ENCODE measurements at regions not wholly inside any gene's neighbourhood (a gene's known extent, or its start where the extent isn't known, plus 50 kb on each side); places are given as distances from the start of the nearest gene placed in this dataset.
"Not testable (repeated sequence)": the region's sequence is repeated elsewhere in the genome, so short reads cannot be mapped to it uniquely, and the experiment has no call there.

- DNase-seq: not testable (repeated sequence)
Observed at GRCh38 chr4:9110700-9111099, 59.5 kb upstream of the FAM90A26 start.

GRCh38 chr4:9103148-9103524 lies 67.1 kb upstream of the FAM90A26 start:
- DNase-seq: not testable (repeated sequence)

GRCh38 chr4:9102471-9103147 lies 67.6 kb upstream of the FAM90A26 start:
- DNase-seq: peak; percentile 58

- DNase-seq: not testable (repeated sequence)
Observed at GRCh38 chr4:9096330-9096729, 73.9 kb upstream of the FAM90A26 start.

GRCh38 chr4:9078796-9079195 lies 91.4 kb upstream of the FAM90A26 start:
- DNase-seq: not testable (repeated sequence)

- DNase-seq: not testable (repeated sequence)
Observed at GRCh38 chr4:9076974-9077373, 93.2 kb upstream of the FAM90A26 start.

GRCh38 chr4:9076486-9076885 lies 93.7 kb upstream of the FAM90A26 start:
- DNase-seq: not testable (repeated sequence)

- DNase-seq: not testable (repeated sequence)
Observed at GRCh38 chr4:9073371-9073770, 96.8 kb upstream of the FAM90A26 start.

GRCh38 chr4:9072521-9073220 lies 97.5 kb upstream of the FAM90A26 start:
- not testable (repeated sequence) for DNase-seq

GRCh38 chr4:9067923-9068322 lies 102.3 kb upstream of the FAM90A26 start:
- DNase-seq: not testable (repeated sequence)

GRCh38 chr4:9063612-9064011 lies 106.6 kb upstream of the FAM90A26 start:
- not testable (repeated sequence) for DNase-seq

- not testable (repeated sequence) for DNase-seq
Observed at GRCh38 chr4:9024866-9025265, 145.3 kb upstream of the FAM90A26 start.

GRCh38 chr4:9009792-9010191 lies 138.2 kb upstream of the HMX1 start:
- not testable (repeated sequence) for DNase-seq

GRCh38 chr4:9008407-9008806 lies 136.8 kb upstream of the HMX1 start:
- DNase-seq: not testable (repeated sequence)

GRCh38 chr4:9001153-9001552 lies 129.5 kb upstream of the HMX1 start:
- not testable (repeated sequence) for DNase-seq

GRCh38 chr4:9000505-9001001 lies 128.9 kb upstream of the HMX1 start:
- peak; percentile 26 for DNase-seq

- DNase-seq: not testable (repeated sequence)
Observed at GRCh38 chr4:8992981-8993380, 121.3 kb upstream of the HMX1 start.

- DNase-seq: not testable (repeated sequence)
Observed at GRCh38 chr4:8991449-8991848, 119.8 kb upstream of the HMX1 start.

- DNase-seq: not testable (repeated sequence)
Observed at GRCh38 chr4:8990341-8990740, 118.7 kb upstream of the HMX1 start.

GRCh38 chr4:8985786-8986185 lies 114.1 kb upstream of the HMX1 start:
- DNase-seq: not testable (repeated sequence)

GRCh38 chr4:8984641-8985040 lies 113.0 kb upstream of the HMX1 start:
- DNase-seq: not testable (repeated sequence)

GRCh38 chr4:8983921-8984320 lies 112.3 kb upstream of the HMX1 start:
- not testable (repeated sequence) for DNase-seq

- not testable (repeated sequence) for DNase-seq
Observed at GRCh38 chr4:8976466-8977128, 105.0 kb upstream of the HMX1 start.

GRCh38 chr4:8972635-8973034 lies 101.0 kb upstream of the HMX1 start:
- DNase-seq: not testable (repeated sequence)
